GM12878 (cell line): ENCODE measurements at regions not wholly inside any gene's neighbourhood (a gene's known extent, or its start where the extent isn't known, plus 50 kb on each side); places are given as distances from the start of the nearest gene placed in this dataset.

Experiments
- ATAC-seq: fragments of 200-7000 bp; cut with Tn5 transposase; 3 replicates; pipeline ENCODE4 v1.9.1; 2020; ENCODE audit warnings: mild to moderate bottlenecking, moderate library complexity
- BruUV-seq: library from RNA; stranded (reverse); fragments of 400-500 nt; replicated peaks from 2 replicates; lab custom pipeline; 2021; lab: Mats Ljungman, UMichigan
- CTCF ChIA-PET: fragments of 300-600 bp; sonication (Branson Sonifier 250); formaldehyde crosslinking; extraction: SDS; loops from one replicate; lab custom pipeline; 2021; ENCODE audit warnings: inconsistent platforms; lab: Yijun Ruan, JAX
- POLR2A ChIA-PET: fragments of 350-600 bp; formaldehyde crosslinking; extraction: SDS; loops from one replicate; lab custom pipeline; 2021; ENCODE audit warnings: inconsistent platforms; lab: Charles Lee
- RAD21 ChIA-PET: fragments of 300-600 bp; sonication (Branson Sonifier 250); formaldehyde crosslinking; loops from one replicate; lab custom pipeline; 2023; ENCODE audit warnings: antibody characterized with exemption; ENCODE audit not compliant: unreplicated experiment; lab: Charles Lee
- SMC1A ChIA-PET: fragments of 300-600 bp; sonication (Branson Sonifier 250); formaldehyde crosslinking; loops from one replicate; lab custom pipeline; 2023; ENCODE audit not compliant: unreplicated experiment, uncharacterized antibody; lab: Charles Lee
- DNase-seq: peaks from one replicate; pipeline ENCODE4 v3.0.0-alpha.2; 2011; ENCODE audit warnings: low read depth, low spot score
- FAIRE-seq: peaks from 3 replicates; lab custom pipeline; 2011; peaks lifted over from hg19 to GRCh38; lab: Jason Lieb, UNC
- H2AFZ ChIP-seq: 2 replicates; pipeline ENCODE4 v1.6.0; 2011; ENCODE audit warnings: low read depth, low read length, control low read depth; ENCODE audit not compliant: control insufficient read depth
- H3K27ac ChIP-seq: 2 replicates; pipeline ENCODE4 v1.5.1; 2011; ENCODE audit warnings: control low read depth; ENCODE audit not compliant: control insufficient read depth, insufficient read depth
- H3K27me3 ChIP-seq, 2 experiments: replicated peaks in 1 of 2; 2 replicates each; pipeline versions ENCODE4 v1.6.0 to v1.6.1; 2011; ENCODE audit warnings: low read length in 1 of 2; ENCODE audit not compliant: control insufficient read depth in 2 of 2, insufficient read depth in 2 of 2
- H3K36me3 ChIP-seq, 2 experiments: 2 replicates each; pipeline ENCODE4 v1.5.1; 2011; ENCODE audit warnings: low read length in 1 of 2; ENCODE audit not compliant: control insufficient read depth in 2 of 2, insufficient read depth in 2 of 2
- H3K4me1 ChIP-seq: 2 replicates; pipeline ENCODE4 v1.6.1; 2011; ENCODE audit warnings: mild to moderate bottlenecking, low read length, moderate library complexity, mixed read lengths; ENCODE audit not compliant: control insufficient read depth, insufficient read depth
- H3K4me2 ChIP-seq: 2 replicates; pipeline ENCODE4 v1.6.0; 2011; ENCODE audit warnings: control low read depth; ENCODE audit not compliant: control insufficient read depth, insufficient read depth
- H3K4me3 ChIP-seq: fragments of 200-600 bp; sonication (generic); 2 replicates; pipeline ENCODE4 v1.5.1; 2016
- H3K79me2 ChIP-seq: 2 replicates; pipeline ENCODE4 v1.6.0; 2011; ENCODE audit warnings: low read length; ENCODE audit not compliant: control insufficient read depth, insufficient read depth
- H3K9ac ChIP-seq: 2 replicates; pipeline ENCODE4 v1.8.0; 2011; ENCODE audit warnings: low read length, control low read depth, mixed read lengths; ENCODE audit not compliant: control insufficient read depth, insufficient read depth
- H3K9me3 ChIP-seq: replicated peaks from 3 replicates; pipeline ENCODE4 v1.5.1; 2011; ENCODE audit warnings: mild to moderate bottlenecking, low read length; ENCODE audit not compliant: control insufficient read depth, insufficient read depth
- H4K20me1 ChIP-seq: 2 replicates; pipeline ENCODE4 v1.6.0; 2011; ENCODE audit not compliant: control insufficient read depth, insufficient read depth
- ASH2L ChIP-seq: fragments of 300-600, 200-600 bp; sonication (generic); IDR thresholded peaks from 2 replicates; pipeline ENCODE4 v1.6.1; 2017; ENCODE audit warnings: low read depth, mild to moderate bottlenecking, borderline replicate concordance
- ATF3 ChIP-seq: IDR thresholded peaks from 2 replicates; pipeline ENCODE4 v1.6.1; 2011; ENCODE audit warnings: low read depth, mild to moderate bottlenecking, low read length, moderate library complexity, borderline replicate concordance; ENCODE audit errors: extremely low read depth
- BCL11A ChIP-seq: IDR thresholded peaks from 2 replicates; pipeline ENCODE4 v1.6.1; 2011; ENCODE audit warnings: low read depth, low read length
- EED ChIP-seq: sonication (generic); IDR thresholded peaks from 2 replicates; pipeline ENCODE4 v1.6.1; 2016; ENCODE audit warnings: antibody characterized with exemption, low read depth
- ELK1 ChIP-seq: IDR thresholded peaks from 2 replicates; pipeline ENCODE4 v1.6.1; 2012; ENCODE audit warnings: low read depth, low read length, improper control_type of control experiment
- HDGF ChIP-seq: fragments of 450-650 bp; IDR thresholded peaks from 2 replicates; pipeline ENCODE4 v1.6.1; 2016; ENCODE audit warnings: antibody characterized with exemption
- IRF5 ChIP-seq: fragments of 450-650 bp; IDR thresholded peaks from 2 replicates; pipeline ENCODE4 v1.6.1; 2017; ENCODE audit warnings: borderline replicate concordance
- MYB ChIP-seq: fragments of 150-350 bp; IDR thresholded peaks from 2 replicates; pipeline ENCODE4 v1.6.1; 2014; ENCODE audit warnings: mild to moderate bottlenecking, low read depth, low read length, borderline replicate concordance
- NRF1 ChIP-seq: conservative IDR thresholded peaks from 2 replicates; pipeline ENCODE4 v1.6.1; 2011; ENCODE audit warnings: mild to moderate bottlenecking, low read depth, low read length, improper control_type of control experiment
- RELA ChIP-seq: fragments of 450-650 bp; IDR thresholded peaks from 2 replicates; pipeline ENCODE4 v1.8.0; 2014; ENCODE audit warnings: borderline replicate concordance; ENCODE audit not compliant: partially characterized antibody
- STAT3 ChIP-seq: IDR thresholded peaks from 2 replicates; pipeline ENCODE4 v1.6.1; 2011; ENCODE audit warnings: low read depth, low read length, improper control_type of control experiment
- WRNIP1 ChIP-seq: IDR thresholded peaks from 2 replicates; pipeline ENCODE4 v1.6.1; 2011; ENCODE audit warnings: low read depth, low read length, improper control_type of control experiment, borderline replicate concordance
- ZBTB33 ChIP-seq: fragments of 450-650 bp; IDR thresholded peaks from 2 replicates; pipeline ENCODE4 v1.6.1; 2017; ENCODE audit warnings: mild to moderate bottlenecking
- ZNF24 ChIP-seq: fragments of 450-650 bp; IDR thresholded peaks from 2 replicates; pipeline ENCODE4 v1.6.1; 2017; ENCODE audit warnings: antibody characterized with exemption, mild to moderate bottlenecking
- ZSCAN29 ChIP-seq: fragments of 450-650 bp; IDR thresholded peaks from 2 replicates; pipeline ENCODE4 v1.6.1; 2017; ENCODE audit warnings: mild to moderate bottlenecking, moderate library complexity
- WGBS: methylation state at CpG from one replicate; pipeline ENCODE4 v1.1.6; 2016; ENCODE audit warnings: low lambda C conversion rate; ENCODE audit not compliant: insufficient replicate concordance, insufficient coverage; ENCODE audit errors: missing lambda C conversion rate; 5-methylcytosine and 5-hydroxymethylcytosine counted together
- in situ Hi-C: fragments of 300-500 bp; cut with MboI; formaldehyde crosslinking; loops from 9 replicates; pipeline ENCODE4 v1.14.3; 2018; ENCODE audit warnings: mixed read lengths
- intact Hi-C: fragments of 100-400 bp; cut with micrococcal nuclease; formaldehyde crosslinking; loops from one replicate; pipeline ENCODE4 v1.14.2; 2022; ENCODE audit not compliant: unreplicated experiment

- intact Hi-C loops: no loop called here
- CTCF ChIA-PET: no interaction called here
- Histone ChIP-seq H3K9ac (no peak overlapping the region), H3K27ac (no peak overlapping the region), H2AFZ (no peak overlapping the region), H3K4me1 (no peaks in the 10 kb centered on the region), H4K20me1 (no peaks in the 10 kb centered on the region), H3K27me3 (no peaks in the 10 kb centered on the region), H3K36me3 (no peaks in the 10 kb centered on the region), H3K79me2 (no peaks in the 10 kb centered on the region), H3K4me2 (no peak overlapping the region), H3K9me3 (no peaks in the 10 kb centered on the region), H3K4me3 (no peak overlapping the region)
- SMC1A ChIA-PET: no interaction called here
- RAD21 ChIA-PET: interaction anchor here (0.8 kb wide), 1 partner anchor 41 kb away, joined by 3 read pairs; no protein-coding TSS in a partner anchor
- WGBS: 55% methylated on average over 5 of the region's 5 CpGs
- TF ChIP-seq WRNIP1 (no peak), STAT3 (no peak), HDGF (no peak), ASH2L (no peak)
- FAIRE-seq: no peak
- no TSS peak for BruUV-seq
- DNase-seq: no peak
- no peak for ATAC-seq
- POLR2A ChIA-PET: no interaction called here
- in situ Hi-C loops: no loop called here
These were observed 61.9 kb downstream of the HSPA13 start for GRCh38 chr21:14321042-14321441.

GRCh38 chr21:14319805-14320204 is 63.1 kb downstream of the HSPA13 start:
- Histone ChIP-seq H3K4me1 (no peaks in the 10 kb centered on the region), H2AFZ (no peak overlapping the region), H3K4me2 (no peak overlapping the region), H3K27ac (no peak overlapping the region), H3K79me2 (no peaks in the 10 kb centered on the region), H3K27me3 (no peaks in the 10 kb centered on the region), H3K4me3 (no peak overlapping the region), H3K9me3 (no peaks in the 10 kb centered on the region), H3K9ac (no peak overlapping the region), H4K20me1 (no peaks in the 10 kb centered on the region), H3K36me3 (no peaks in the 10 kb centered on the region)
- 0% methylated on average over 1 of the region's 1 CpG for WGBS
- intact Hi-C loops (no loop called here), in situ Hi-C loops (no loop called here)
- POLR2A ChIA-PET: no interaction called here
- SMC1A ChIA-PET: no interaction called here
- FAIRE-seq: no peak
- no peak for DNase-seq
- CTCF ChIA-PET: no interaction called here
- RAD21 ChIA-PET: no interaction called here
- ATAC-seq: no peak
- no TSS peak for BruUV-seq
- no peak for TF ChIP-seq HDGF
- no peak for TF ChIP-seq IRF5
- no peak for TF ChIP-seq ZSCAN29
- no peak for TF ChIP-seq ELK1
- no peak for TF ChIP-seq ZNF24
- no peak for TF ChIP-seq ZBTB33
- TF ChIP-seq EED: no peak
- no peak for TF ChIP-seq ATF3
- no peak for TF ChIP-seq NRF1
- TF ChIP-seq MYB: no peak
- TF ChIP-seq BCL11A: no peak
- TF ChIP-seq RELA: no peak
